Stimulated activated CD4-positive, alpha-beta T cell treated with anti-CD3 and anti-CD28 coated beads, TNF-alpha, amount 100 ng/mL, for 24 hours (primary cell): ENCODE measurements at regions not wholly inside any gene's neighbourhood (a gene's known extent, or its start where the extent isn't known, plus 50 kb on each side); places are given as distances from the start of the nearest gene placed in this dataset.
"Not testable (repeated sequence)": the region's sequence is repeated elsewhere in the genome, so short reads cannot be mapped to it uniquely, and the experiment has no call there.

Source experiments
- DNase-seq, 3 experiments: peaks; one replicate each; pipeline ENCODE4 v3.0.0-alpha.2; 2020; ENCODE audit warnings: low read depth in 3 of 3

GRCh38 chr3:59213860-59214259, 164.0 kb upstream of the CFAP20DC start:
- no peak for DNase-seq

- DNase-seq: peak in 1 of 3 experiments; percentile 6
These were observed 162.4 kb upstream of the CFAP20DC start for GRCh38 chr3:59212128-59212779.

- DNase-seq: no peak
These were observed 160.4 kb upstream of the CFAP20DC start for GRCh38 chr3:59210260-59210659.

- no peak for DNase-seq
These were observed 142.6 kb upstream of the CFAP20DC start for GRCh38 chr3:59192473-59192872.

- DNase-seq: no peak
These were observed 141.8 kb upstream of the CFAP20DC start for GRCh38 chr3:59191651-59192050.

- DNase-seq: no peak
These were observed 140.1 kb upstream of the CFAP20DC start for GRCh38 chr3:59189939-59190338.

- no peak for DNase-seq
These were observed 139.7 kb upstream of the CFAP20DC start for GRCh38 chr3:59189526-59189925.

- DNase-seq: no peak
These were observed 136.9 kb upstream of the CFAP20DC start for GRCh38 chr3:59186725-59187124.

GRCh38 chr3:59185591-59186369, 136.0 kb upstream of the CFAP20DC start:
- DNase-seq: no peak

- no peak for DNase-seq
These were observed 130.2 kb upstream of the CFAP20DC start for GRCh38 chr3:59180006-59180405.

GRCh38 chr3:59178698-59179097, 128.9 kb upstream of the CFAP20DC start:
- no peak for DNase-seq

GRCh38 chr3:59171491-59171890, 121.7 kb upstream of the CFAP20DC start:
- no peak for DNase-seq

- not testable (repeated sequence) for DNase-seq
These were observed 120.3 kb upstream of the CFAP20DC start for GRCh38 chr3:59170166-59170565.

- DNase-seq: no peak
These were observed 117.9 kb upstream of the CFAP20DC start for GRCh38 chr3:59167756-59168155.

GRCh38 chr3:59163953-59164352, 114.1 kb upstream of the CFAP20DC start:
- DNase-seq: no peak

GRCh38 chr3:59161048-59161447, 111.2 kb upstream of the CFAP20DC start:
- DNase-seq: no peak

GRCh38 chr3:59160133-59160746, 110.4 kb upstream of the CFAP20DC start:
- DNase-seq: no peak

- DNase-seq: no peak
These were observed 103.8 kb upstream of the CFAP20DC start for GRCh38 chr3:59153648-59154047.

- no peak for DNase-seq
These were observed 103.1 kb upstream of the CFAP20DC start for GRCh38 chr3:59152943-59153342.

- DNase-seq: no peak
These were observed 100.2 kb upstream of the CFAP20DC start for GRCh38 chr3:59150039-59150438.

GRCh38 chr3:59149166-59149565, 99.3 kb upstream of the CFAP20DC start:
- no peak for DNase-seq

GRCh38 chr3:59143447-59143846, 93.6 kb upstream of the CFAP20DC start:
- DNase-seq: no peak

- no peak for DNase-seq
These were observed 92.7 kb upstream of the CFAP20DC start for GRCh38 chr3:59142556-59142955.
